Tibial nerve (tissue), 4 donors: ENCODE measurements at regions not wholly inside any gene's neighbourhood (a gene's known extent, or its start where the extent isn't known, plus 50 kb on each side); places are given as distances from the start of the nearest gene placed in this dataset.
A peak's percentile ranks its signal among the peaks of the same experiment; 100 is the strongest.

Source experiments
- DNase-seq, 2 donors: peaks; one replicate each; pipeline ENCODE4 v3.0.0-alpha.2; 2019; ENCODE audit warnings: low spot score in 2 of 2
- H3K27ac ChIP-seq, 4 donors: fragments of 200-600 bp; sonication (generic) in 3 of 4; one replicate each; pipeline ENCODE4 v1.5.1; 2017 to 2019; ENCODE audit warnings: mild to moderate bottlenecking in 1 of 4
- H3K27me3 ChIP-seq, 2 donors: fragments of 200-600 bp; sonication (generic) in 1 of 2; one replicate each; pipeline versions ENCODE4 v1.5.1 to v1.6.0; 2017 to 2019
- H3K36me3 ChIP-seq, 3 donors: fragments of 200-600 bp; sonication (generic); one replicate each; pipeline ENCODE4 v1.5.1; 2018 to 2019
- H3K4me1 ChIP-seq, 4 donors: fragments of 200-600 bp; sonication (generic) in 3 of 4; one replicate each; pipeline ENCODE4 v1.5.1; 2017 to 2019
- H3K4me3 ChIP-seq, 4 donors: fragments of 200-600 bp; sonication (generic) in 3 of 4; one replicate each; pipeline ENCODE4 v1.5.1; 2017 to 2019; ENCODE audit warnings: mild to moderate bottlenecking in 1 of 4, moderate library complexity in 1 of 4
- H3K9me3 ChIP-seq, 4 donors: fragments of 200-600 bp; sonication (generic) in 3 of 4; one replicate each; pipeline ENCODE4 v1.5.1; 2017 to 2019
- EP300 ChIP-seq, 2 donors: sonication (generic); formaldehyde crosslinking; IDR thresholded peaks; one replicate each; pipeline ENCODE4 v1.6.1; 2017; ENCODE audit warnings: antibody characterized with exemption in 2 of 2, mild to moderate bottlenecking in 1 of 2
- POLR2A ChIP-seq, 2 donors: fragments of 450-650 bp; IDR thresholded peaks; one replicate each; pipeline ENCODE4 v1.6.1; 2017; ENCODE audit warnings: antibody characterized with exemption in 2 of 2, mild to moderate bottlenecking in 2 of 2, moderate library complexity in 2 of 2
- WGBS, 2 donors: methylation state at CpG; one replicate each; pipeline ENCODE4 v1.1.5; 2018; 5-methylcytosine and 5-hydroxymethylcytosine counted together
- TF ChIP-seq, protein P1 (sequence below), 5 experiments: fragments of 200-600 bp in 3 of 5; fragments of 450-650 bp in 2 of 5; sonication (generic) in 3 of 5; IDR thresholded peaks; one replicate each; pipeline ENCODE4 v1.5.1; 2016 to 2019; ENCODE audit warnings: antibody characterized with exemption in 5 of 5, mild to moderate bottlenecking in 3 of 5, moderate library complexity in 2 of 5

DNA sequence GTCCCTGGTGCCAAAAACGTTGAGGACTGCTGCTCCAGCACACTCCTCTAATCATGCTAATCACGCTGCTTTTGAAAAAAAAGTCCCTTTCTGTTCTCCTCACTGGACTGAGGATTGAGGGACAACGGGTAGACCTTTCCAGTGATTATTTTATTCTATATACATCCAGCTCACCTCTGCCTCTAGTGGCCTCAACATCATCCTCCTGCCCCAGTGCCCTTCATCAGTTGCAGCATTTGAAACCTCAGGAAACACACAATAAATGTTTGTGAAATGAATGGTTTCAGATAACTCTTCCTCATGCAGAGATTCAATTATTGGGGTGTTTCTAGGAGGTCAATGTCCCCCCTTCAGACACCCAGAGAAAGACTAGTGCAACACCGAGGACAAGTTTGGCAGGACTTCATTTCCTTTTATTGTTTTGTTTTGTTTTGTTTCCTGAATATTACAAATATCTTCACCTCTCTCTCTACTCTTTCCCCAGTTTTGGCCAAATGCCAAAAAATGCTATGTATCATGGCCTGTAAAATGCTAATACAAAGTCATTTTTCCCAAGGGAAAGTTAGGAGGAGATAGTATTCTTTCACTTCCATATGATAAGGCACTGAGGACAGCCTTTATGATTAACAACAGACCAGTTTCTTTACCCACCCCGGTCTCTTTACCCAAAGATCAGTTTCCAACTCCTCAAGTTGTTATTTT is 460.1 kb upstream of the SLIT2 start:
- TF ChIP-seq, protein P1, sequence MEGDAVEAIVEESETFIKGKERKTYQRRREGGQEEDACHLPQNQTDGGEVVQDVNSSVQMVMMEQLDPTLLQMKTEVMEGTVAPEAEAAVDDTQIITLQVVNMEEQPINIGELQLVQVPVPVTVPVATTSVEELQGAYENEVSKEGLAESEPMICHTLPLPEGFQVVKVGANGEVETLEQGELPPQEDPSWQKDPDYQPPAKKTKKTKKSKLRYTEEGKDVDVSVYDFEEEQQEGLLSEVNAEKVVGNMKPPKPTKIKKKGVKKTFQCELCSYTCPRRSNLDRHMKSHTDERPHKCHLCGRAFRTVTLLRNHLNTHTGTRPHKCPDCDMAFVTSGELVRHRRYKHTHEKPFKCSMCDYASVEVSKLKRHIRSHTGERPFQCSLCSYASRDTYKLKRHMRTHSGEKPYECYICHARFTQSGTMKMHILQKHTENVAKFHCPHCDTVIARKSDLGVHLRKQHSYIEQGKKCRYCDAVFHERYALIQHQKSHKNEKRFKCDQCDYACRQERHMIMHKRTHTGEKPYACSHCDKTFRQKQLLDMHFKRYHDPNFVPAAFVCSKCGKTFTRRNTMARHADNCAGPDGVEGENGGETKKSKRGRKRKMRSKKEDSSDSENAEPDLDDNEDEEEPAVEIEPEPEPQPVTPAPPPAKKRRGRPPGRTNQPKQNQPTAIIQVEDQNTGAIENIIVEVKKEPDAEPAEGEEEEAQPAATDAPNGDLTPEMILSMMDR (IDR thresholded peaks at IDR 0.05): no peak
- no peak for TF ChIP-seq POLR2A (IDR thresholded peaks at IDR 0.05)
- TF ChIP-seq EP300 (IDR thresholded peaks at IDR 0.05): no peak
- Histone ChIP-seq H3K36me3 (no peaks in the 10 kb centered on the region), H3K4me3 (no peak overlapping the region), H3K4me1 (no peaks in the 10 kb centered on the region), H3K27ac (no peak overlapping the region), H3K9me3 (no peaks in the 10 kb centered on the region), H3K27me3 (no peaks in the 10 kb centered on the region)
- DNase-seq: no peak
- 66 to 68% methylated on average over 5 of the region's 5 CpGs for WGBS, 2 donors

GRCh38 chr4:19786616-19787015 is 465.1 kb upstream of the SLIT2 start:
- WGBS, 2 donors: 62 to 65% methylated on average over 1 of the region's 1 CpG
- no peak for DNase-seq
- Histone ChIP-seq H3K36me3 (no peaks in the 10 kb centered on the region), H3K27me3 (no peaks in the 10 kb centered on the region), H3K4me1 (no peaks in the 10 kb centered on the region), H3K4me3 (no peak overlapping the region), H3K27ac (no peak overlapping the region), H3K9me3 (peaks cover 0 to 14% (median 0%) of the 10 kb centered on the region in 4 donors)
- TF ChIP-seq EP300 (IDR thresholded peaks at IDR 0.05) (no peak), POLR2A (IDR thresholded peaks at IDR 0.05) (no peak)
- TF ChIP-seq, protein P1 (IDR thresholded peaks at IDR 0.05): no peak

DNA sequence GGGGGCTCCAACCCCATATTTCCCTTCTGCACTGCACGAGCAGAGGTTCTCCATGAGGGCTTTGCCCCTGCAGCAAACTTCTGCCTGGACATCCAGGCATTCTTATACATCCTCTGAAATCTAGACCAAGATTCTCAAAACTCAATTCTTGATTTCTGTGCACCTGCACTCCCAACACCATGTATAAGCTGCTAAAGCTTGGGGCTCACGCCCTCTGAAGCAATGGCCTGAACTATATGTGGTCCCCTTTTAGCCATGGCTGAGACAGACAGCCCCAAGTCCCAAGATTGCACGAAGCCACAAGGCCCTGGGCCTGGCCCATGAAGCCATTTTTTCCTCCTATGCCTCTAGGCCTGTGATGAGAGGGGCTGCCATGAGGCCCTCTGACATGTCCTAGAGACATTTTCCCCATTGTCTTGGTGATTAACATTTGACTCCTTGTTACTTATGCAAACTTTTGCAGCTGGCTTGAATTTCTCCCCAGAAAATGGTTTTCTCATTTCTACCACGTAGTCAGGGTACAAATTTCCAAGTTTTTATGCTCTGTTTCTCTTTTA is 468.0 kb upstream of the SLIT2 start:
- Histone ChIP-seq H3K36me3 (no peaks in the 10 kb centered on the region), H3K27ac (no peak overlapping the region), H3K9me3 (peaks cover 0 to 14% (median 0%) of the 10 kb centered on the region in 4 donors), H3K4me1 (no peaks in the 10 kb centered on the region), H3K4me3 (no peak overlapping the region), H3K27me3 (no peaks in the 10 kb centered on the region)
- TF ChIP-seq, protein P1 (IDR thresholded peaks at IDR 0.05): no peak
- TF ChIP-seq EP300 (IDR thresholded peaks at IDR 0.05) (no peak), POLR2A (IDR thresholded peaks at IDR 0.05) (no peak)
- 77 to 80% methylated on average over 4 of the region's 4 CpGs for WGBS, 2 donors
- no peak for DNase-seq

- Histone ChIP-seq H3K27me3 (no peaks in the 10 kb centered on the region), H3K27ac (no peak overlapping the region), H3K4me1 (peaks cover 0 to 4% (median 0%) of the 10 kb centered on the region in 4 donors), H3K4me3 (no peak overlapping the region), H3K36me3 (no peaks in the 10 kb centered on the region), H3K9me3 (peaks cover 0 to 14% (median 0%) of the 10 kb centered on the region in 4 donors)
- no peak for DNase-seq
- TF ChIP-seq POLR2A (IDR thresholded peaks at IDR 0.05): no peak
- no peak for TF ChIP-seq EP300 (IDR thresholded peaks at IDR 0.05)
- TF ChIP-seq, protein P1 (IDR thresholded peaks at IDR 0.05): no peak
- 91 to 95% methylated on average over 3 of the region's 3 CpGs for WGBS, 2 donors
Measured at GRCh38 chr4:19780871-19781270, 470.8 kb upstream of the SLIT2 start.

GRCh38 chr4:19776929-19777328 is 474.8 kb upstream of the SLIT2 start:
- no peak overlapping the region for H3K4me3 ChIP-seq
- DNase-seq: no peak
- H3K27ac ChIP-seq: peak overlapping the region in 1 of 4 donors; percentile 19
- no peaks in the 10 kb centered on the region for H3K36me3 ChIP-seq
- peaks cover 0 to 4% (median 0%) of the 10 kb centered on the region in 4 donors for H3K4me1 ChIP-seq
- TF ChIP-seq, protein P1 (IDR thresholded peaks at IDR 0.05): no peak
- TF ChIP-seq EP300 (IDR thresholded peaks at IDR 0.05): no peak
- TF ChIP-seq POLR2A (IDR thresholded peaks at IDR 0.05): no peak
- no peaks in the 10 kb centered on the region for H3K27me3 ChIP-seq
- no peaks in the 10 kb centered on the region for H3K9me3 ChIP-seq
